ENCODE measurements at regions not wholly inside any gene's neighbourhood (a gene's known extent, or its start where the extent isn't known, plus 50 kb on each side); places are given as distances from the start of the nearest gene placed in this dataset.
"Not testable (repeated sequence)": the region's sequence is repeated elsewhere in the genome, so short reads cannot be mapped to it uniquely, and the experiment has no call there.

- in situ Hi-C loops (cut with MboI; ENCODE audit: low pct_ligation_motif_present in 1 of 4, low pct_unique_long_range_greater_than_20kb in 1 of 4, low sequenced_read_pairs in 3 of 4) (no loop called here), intact Hi-C loops (cut with DNase I; ENCODE audit: low total_unique reads) (no loop called here)
- WGBS, 2 donors (ENCODE audit: low coverage in 1 of 2) = 59 to 72% methylated on average over 3 of the region's 3 CpGs
- no peak overlapping the region for H3K27ac ChIP-seq
- H3K36me3 ChIP-seq = no peaks in the 10 kb centered on the region
- no peak for DNase-seq
- no peaks in the 10 kb centered on the region for H3K27me3 ChIP-seq
- TF ChIP-seq POLR2AphosphoS5 (IDR thresholded peaks at IDR 0.05) = no peak
- no peak for TF ChIP-seq EP300 (IDR thresholded peaks at IDR 0.05; ENCODE audit: low read depth)
- H3K4me3 ChIP-seq = no peak overlapping the region
- H3K4me1 ChIP-seq = no peaks in the 10 kb centered on the region
- H3K9me3 ChIP-seq = no peaks in the 10 kb centered on the region
Observed at GRCh38 chr4:186999686-187000085, 276.0 kb upstream of the FAT1 start.

GRCh38 chr4:187000281-187000680 is 276.6 kb upstream of the FAT1 start:
- no peak for DNase-seq
- Histone ChIP-seq H3K27ac (no peak overlapping the region), H3K9me3 (no peaks in the 10 kb centered on the region), H3K27me3 (no peaks in the 10 kb centered on the region), H3K36me3 (no peaks in the 10 kb centered on the region), H3K4me1 (no peaks in the 10 kb centered on the region), H3K4me3 (no peak overlapping the region)
- TF ChIP-seq POLR2AphosphoS5 (IDR thresholded peaks at IDR 0.05) (no peak), CTCF (IDR thresholded peaks at IDR 0.05) (no peak), EP300 (IDR thresholded peaks at IDR 0.05; ENCODE audit: low read depth) (no peak)
- intact Hi-C loops (cut with DNase I; ENCODE audit: low total_unique reads) (no loop called here), in situ Hi-C loops (cut with MboI; ENCODE audit: low pct_ligation_motif_present in 1 of 4, low pct_unique_long_range_greater_than_20kb in 1 of 4, low sequenced_read_pairs in 3 of 4) (no loop called here)
- 50 to 56% methylated on average over 2 of the region's 2 CpGs for WGBS, 2 donors (ENCODE audit: low coverage in 1 of 2)

- H3K9me3 ChIP-seq; H3K4me3 ChIP-seq; DNase-seq; in situ Hi-C loops (cut with MboI; ENCODE audit: low pct_ligation_motif_present in 1 of 4, low pct_unique_long_range_greater_than_20kb in 1 of 4, low sequenced_read_pairs in 3 of 4); H3K27me3 ChIP-seq; H3K27ac ChIP-seq; H3K36me3 ChIP-seq; H3K4me1 ChIP-seq; intact Hi-C loops (cut with DNase I; ENCODE audit: low total_unique reads): not testable (repeated sequence)
- WGBS, 2 donors (ENCODE audit: low coverage in 1 of 2) = 90 to 96% methylated on average over 4 to 6 of the region's 6 CpGs
Observed at GRCh38 chr4:187002133-187002532, 278.5 kb upstream of the FAT1 start.

- no peak for DNase-seq
- Histone ChIP-seq H3K4me1 (no peaks in the 10 kb centered on the region), H3K27ac (no peak overlapping the region), H3K9me3 (no peaks in the 10 kb centered on the region), H3K36me3 (no peaks in the 10 kb centered on the region), H3K27me3 (no peaks in the 10 kb centered on the region), H3K4me3 (no peak overlapping the region)
- intact Hi-C loops (cut with DNase I; ENCODE audit: low total_unique reads) (no loop called here), in situ Hi-C loops (cut with MboI; ENCODE audit: low pct_ligation_motif_present in 1 of 4, low pct_unique_long_range_greater_than_20kb in 1 of 4, low sequenced_read_pairs in 3 of 4) (no loop called here)
- TF ChIP-seq CTCF (IDR thresholded peaks at IDR 0.05) = no peak
- no peak for TF ChIP-seq EP300 (IDR thresholded peaks at IDR 0.05; ENCODE audit: low read depth)
- 81 to 94% methylated on average over 2 of the region's 2 CpGs for WGBS, 2 donors (ENCODE audit: low coverage in 1 of 2)
Observed at GRCh38 chr4:187004628-187005027, 281.0 kb upstream of the FAT1 start.

- Histone ChIP-seq H3K27ac (no peak overlapping the region), H3K4me3 (no peak overlapping the region), H3K4me1 (no peaks in the 10 kb centered on the region), H3K9me3 (no peaks in the 10 kb centered on the region), H3K27me3 (no peaks in the 10 kb centered on the region), H3K36me3 (no peaks in the 10 kb centered on the region)
- 23 to 33% methylated on average over 3 of the region's 3 CpGs for WGBS, 2 donors (ENCODE audit: low coverage in 1 of 2)
- TF ChIP-seq POLR2AphosphoS5 (IDR thresholded peaks at IDR 0.05) (no peak), CTCF (IDR thresholded peaks at IDR 0.05) (no peak), POLR2A (IDR thresholded peaks at IDR 0.05) (no peak), EP300 (IDR thresholded peaks at IDR 0.05; ENCODE audit: low read depth) (no peak)
- intact Hi-C loops (cut with DNase I; ENCODE audit: low total_unique reads) (no loop called here), in situ Hi-C loops (cut with MboI; ENCODE audit: low pct_ligation_motif_present in 1 of 4, low pct_unique_long_range_greater_than_20kb in 1 of 4, low sequenced_read_pairs in 3 of 4) (no loop called here)
- DNase-seq = no peak
Observed at GRCh38 chr4:187006189-187006618, 282.5 kb upstream of the FAT1 start.

Measured in transverse colon (tissue), 4 donors.